ENCODE measurements at regions not wholly inside any gene's neighbourhood (a gene's known extent, or its start where the extent isn't known, plus 50 kb on each side); places are given as distances from the start of the nearest gene placed in this dataset.

DNA sequence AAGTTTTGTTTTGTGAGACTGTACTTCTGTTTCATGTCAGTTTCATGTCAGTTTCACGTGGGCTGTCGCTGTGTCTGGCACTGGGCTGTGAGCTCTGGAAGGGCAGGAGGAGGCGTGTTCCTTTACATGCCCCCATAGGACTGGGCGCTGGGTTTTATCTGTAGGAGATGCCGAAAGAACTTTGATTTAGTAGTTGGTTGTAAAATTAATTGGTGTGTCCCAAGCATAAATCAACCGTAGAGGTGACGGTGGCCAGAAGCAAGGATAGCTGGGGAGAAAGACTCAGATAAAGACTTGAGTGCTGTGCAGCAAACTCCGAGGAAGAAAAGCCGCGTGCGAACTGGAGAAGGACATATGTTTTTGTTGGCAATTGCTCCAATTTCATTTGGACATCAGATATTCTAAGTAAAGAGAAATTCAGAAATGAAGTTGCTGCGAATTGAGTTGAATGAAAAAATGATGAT, 182.5 kb downstream of the VRK1 start:
- no peak for DNase-seq
- Histone ChIP-seq H3K27ac (no peak overlapping the region), H3K9me3 (ENCODE audit: low read depth) (peaks cover 9% of the 10 kb centered on the region), H2AFZ (no peak overlapping the region), H3K4me2 (ENCODE audit: unreplicated experiment) (no peak overlapping the region), H3K79me2 (ENCODE audit: insufficient read depth) (no peaks in the 10 kb centered on the region), H4K20me1 (ENCODE audit: insufficient read depth) (no peaks in the 10 kb centered on the region), H3K9ac (no peak overlapping the region), H3K4me1 (ENCODE audit: insufficient read depth) (no peaks in the 10 kb centered on the region), H3K9me2 (ENCODE audit: insufficient read depth) (no peaks in the 10 kb centered on the region), H3K36me3 (ENCODE audit: low read depth) (no peaks in the 10 kb centered on the region), H3K27me3 (replicated peaks; ENCODE audit: insufficient read depth) (no peaks in the 10 kb centered on the region), H3F3A (ENCODE audit: insufficient read depth) (no peaks in the 10 kb centered on the region), H3K4me3 (no peak overlapping the region)
- TF ChIP-seq EZH2phosphoT487 (IDR thresholded peaks at IDR 0.05; ENCODE audit: insufficient read depth, low read depth) (no peak), EZH2 (IDR thresholded peaks at IDR 0.05; ENCODE audit: insufficient read depth, poor library complexity, severe bottlenecking) (no peak)
- WGBS, 2 experiments (ENCODE audit: low coverage in 1 of 2, low lambda C conversion rate in 2 of 2, missing lambda C conversion rate in 2 of 2), result 4 to 5% methylated on average over 12 of the region's 12 CpGs
- in situ Hi-C loops (cut with MboI), result no loop called here

DNA sequence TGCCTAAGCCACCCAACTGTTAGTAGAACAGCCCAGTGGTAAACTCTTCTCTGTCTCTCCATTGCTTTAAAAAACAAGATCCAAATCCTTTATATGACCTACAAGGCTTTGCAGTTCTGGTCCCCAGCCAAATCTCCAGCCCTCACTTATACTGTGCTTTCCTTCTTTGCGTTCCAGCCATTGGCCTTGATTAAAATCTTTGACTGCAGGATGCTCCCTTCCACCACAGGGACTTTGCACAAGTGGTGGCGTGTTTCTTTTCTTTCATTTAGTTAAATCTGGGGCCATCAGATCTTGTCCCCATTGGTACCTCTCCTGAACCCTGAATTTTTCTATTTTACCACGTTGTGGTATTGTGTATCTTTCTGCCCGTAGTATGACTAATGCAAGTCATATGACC, 183.7 kb downstream of the VRK1 start:
- no peak for DNase-seq
- H3K27ac ChIP-seq, result no peak overlapping the region
- no peaks in the 10 kb centered on the region for H3K9me3 ChIP-seq (ENCODE audit: low read depth)
- in situ Hi-C loops (cut with MboI), result no loop called here
- TF ChIP-seq EZH2phosphoT487 (IDR thresholded peaks at IDR 0.05; ENCODE audit: insufficient read depth, low read depth), result no peak
- TF ChIP-seq EZH2 (IDR thresholded peaks at IDR 0.05; ENCODE audit: insufficient read depth, poor library complexity, severe bottlenecking), result no peak
- no peaks in the 10 kb centered on the region for H3F3A ChIP-seq (ENCODE audit: insufficient read depth)
- no peaks in the 10 kb centered on the region for H3K36me3 ChIP-seq (ENCODE audit: low read depth)
- H3K27me3 ChIP-seq (replicated peaks; ENCODE audit: insufficient read depth), result no peaks in the 10 kb centered on the region
- H4K20me1 ChIP-seq (ENCODE audit: insufficient read depth), result no peaks in the 10 kb centered on the region
- no peak overlapping the region for H2AFZ ChIP-seq
- 31 to 41% methylated on average over 4 of the region's 4 CpGs for WGBS, 2 experiments (ENCODE audit: low coverage in 1 of 2, low lambda C conversion rate in 2 of 2, missing lambda C conversion rate in 2 of 2)
- H3K9ac ChIP-seq, result no peak overlapping the region
- no peak overlapping the region for H3K4me3 ChIP-seq
- no peaks in the 10 kb centered on the region for H3K4me1 ChIP-seq (ENCODE audit: insufficient read depth)
- no peaks in the 10 kb centered on the region for H3K79me2 ChIP-seq (ENCODE audit: insufficient read depth)
- H3K9me2 ChIP-seq (ENCODE audit: insufficient read depth), result no peaks in the 10 kb centered on the region
- no peak overlapping the region for H3K4me2 ChIP-seq (ENCODE audit: unreplicated experiment)

DNA sequence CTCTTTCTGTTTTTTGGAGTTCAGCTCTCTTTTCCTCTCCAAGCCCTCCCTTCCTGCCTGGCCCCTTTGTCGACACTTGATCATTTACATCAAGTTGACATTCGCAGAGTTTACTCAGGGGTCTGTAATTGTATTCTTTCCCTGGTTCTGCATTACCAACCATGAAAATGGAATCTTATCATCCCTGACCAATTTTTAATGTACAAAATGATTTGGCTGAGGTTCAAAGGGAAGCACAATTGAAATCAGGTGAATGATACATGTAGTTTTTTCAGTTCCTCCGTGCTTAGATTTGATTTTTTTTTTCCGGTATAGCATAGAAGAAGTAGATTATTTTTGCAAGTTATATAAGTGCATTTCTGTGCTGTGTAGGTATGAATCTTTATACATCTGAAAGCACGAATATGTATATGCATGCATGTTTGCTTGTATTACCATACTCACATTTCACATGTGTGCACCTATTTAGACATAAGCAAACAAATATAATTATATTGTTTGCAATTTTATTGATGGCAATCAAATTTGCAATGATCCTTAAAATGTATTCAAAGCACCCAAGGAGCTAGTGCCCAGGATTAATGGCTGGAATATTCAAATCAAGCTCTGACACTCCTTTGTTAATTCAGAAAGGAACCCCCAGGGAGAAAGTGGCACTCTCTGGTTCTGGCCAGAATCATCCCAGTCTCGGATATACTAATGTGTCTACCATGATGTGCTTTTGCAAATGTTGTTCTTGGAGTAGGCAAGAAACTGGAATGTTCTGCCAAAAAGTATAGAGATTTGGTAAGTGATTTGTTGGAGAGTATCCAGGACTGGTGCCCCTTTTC, 189.3 kb downstream of the VRK1 start:
- H4K20me1 ChIP-seq (ENCODE audit: insufficient read depth), result no peaks in the 10 kb centered on the region
- no peaks in the 10 kb centered on the region for H3K27me3 ChIP-seq (replicated peaks; ENCODE audit: insufficient read depth)
- no peaks in the 10 kb centered on the region for H3K4me1 ChIP-seq (ENCODE audit: insufficient read depth)
- H3K4me2 ChIP-seq (ENCODE audit: unreplicated experiment), result no peak overlapping the region
- no peaks in the 10 kb centered on the region for H3K36me3 ChIP-seq (ENCODE audit: low read depth)
- WGBS, 2 experiments (ENCODE audit: low coverage in 1 of 2, low lambda C conversion rate in 2 of 2, missing lambda C conversion rate in 2 of 2), result 21 to 22% methylated on average over 6 of the region's 6 CpGs
- H3F3A ChIP-seq (ENCODE audit: insufficient read depth), result no peaks in the 10 kb centered on the region
- H3K79me2 ChIP-seq (ENCODE audit: insufficient read depth), result no peaks in the 10 kb centered on the region
- TF ChIP-seq EZH2phosphoT487 (IDR thresholded peaks at IDR 0.05; ENCODE audit: insufficient read depth, low read depth) (no peak), EZH2 (IDR thresholded peaks at IDR 0.05; ENCODE audit: insufficient read depth, poor library complexity, severe bottlenecking) (no peak)
- no peak overlapping the region for H2AFZ ChIP-seq
- no peak overlapping the region for H3K9ac ChIP-seq
- no peaks in the 10 kb centered on the region for H3K9me2 ChIP-seq (ENCODE audit: insufficient read depth)
- no peaks in the 10 kb centered on the region for H3K9me3 ChIP-seq (ENCODE audit: low read depth)
- DNase-seq, result no peak
- H3K27ac ChIP-seq, result no peak overlapping the region
- in situ Hi-C loops (cut with MboI), result no loop called here
- no peak overlapping the region for H3K4me3 ChIP-seq

DNA sequence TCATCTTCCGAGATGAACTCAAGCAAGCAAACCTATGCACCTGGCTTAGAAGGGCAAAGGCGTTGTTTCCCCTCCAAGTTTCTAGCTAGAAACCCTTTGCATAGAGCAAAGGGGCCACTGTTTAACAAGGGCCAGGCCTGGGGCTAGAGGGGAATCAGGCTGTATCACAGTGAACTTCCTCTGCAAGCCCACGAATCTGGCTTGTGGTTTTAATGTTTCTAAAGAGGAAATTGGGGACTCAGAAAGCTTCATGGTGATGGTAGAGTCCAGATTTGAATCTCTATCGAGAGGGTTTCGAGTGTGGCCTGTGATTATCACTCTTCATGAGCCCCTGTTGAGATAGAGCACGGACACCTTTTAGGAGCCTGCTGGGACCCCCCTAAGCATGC, 189.9 kb downstream of the VRK1 start:
- no peaks in the 10 kb centered on the region for H3F3A ChIP-seq (ENCODE audit: insufficient read depth)
- TF ChIP-seq EZH2phosphoT487 (IDR thresholded peaks at IDR 0.05; ENCODE audit: insufficient read depth, low read depth) (no peak), EZH2 (IDR thresholded peaks at IDR 0.05; ENCODE audit: insufficient read depth, poor library complexity, severe bottlenecking) (no peak)
- no peaks in the 10 kb centered on the region for H4K20me1 ChIP-seq (ENCODE audit: insufficient read depth)
- no peak for DNase-seq
- no peaks in the 10 kb centered on the region for H3K36me3 ChIP-seq (ENCODE audit: low read depth)
- no peak overlapping the region for H3K4me3 ChIP-seq
- H3K9me2 ChIP-seq (ENCODE audit: insufficient read depth), result no peaks in the 10 kb centered on the region
- H3K9ac ChIP-seq, result no peak overlapping the region
- no peak overlapping the region for H2AFZ ChIP-seq
- H3K4me1 ChIP-seq (ENCODE audit: insufficient read depth), result no peaks in the 10 kb centered on the region
- no peaks in the 10 kb centered on the region for H3K79me2 ChIP-seq (ENCODE audit: insufficient read depth)
- no peaks in the 10 kb centered on the region for H3K27me3 ChIP-seq (replicated peaks; ENCODE audit: insufficient read depth)
- 13 to 15% methylated on average over 6 of the region's 6 CpGs for WGBS, 2 experiments (ENCODE audit: low coverage in 1 of 2, low lambda C conversion rate in 2 of 2, missing lambda C conversion rate in 2 of 2)
- in situ Hi-C loops (cut with MboI), result no loop called here
- H3K27ac ChIP-seq, result no peak overlapping the region
- no peak overlapping the region for H3K4me2 ChIP-seq (ENCODE audit: unreplicated experiment)
- H3K9me3 ChIP-seq (ENCODE audit: low read depth), result no peaks in the 10 kb centered on the region

Data from GM23248 (cell line).